Ishikawa (cell line): ENCODE measurements at regions not wholly inside any gene's neighbourhood (a gene's known extent, or its start where the extent isn't known, plus 50 kb on each side); places are given as distances from the start of the nearest gene placed in this dataset.

Experiments used
- CEBPB ChIP-seq: IDR thresholded peaks from 2 replicates; pipeline ENCODE4 v1.6.1; 2012
- CREB1 ChIP-seq: IDR thresholded peaks from 2 replicates; pipeline ENCODE4 v1.6.1; 2012; ENCODE audit warnings: low read depth
- EGR1 ChIP-seq: IDR thresholded peaks from 2 replicates; pipeline ENCODE4 v1.6.1; 2012
- EP300 ChIP-seq: IDR thresholded peaks from 2 replicates; pipeline ENCODE4 v1.6.1; 2012; ENCODE audit warnings: borderline replicate concordance
- FOXM1 ChIP-seq: IDR thresholded peaks from 2 replicates; pipeline ENCODE4 v1.6.1; 2012; ENCODE audit warnings: low read depth, borderline replicate concordance
- MAX ChIP-seq: IDR thresholded peaks from 2 replicates; pipeline ENCODE4 v1.6.1; 2012
- NFIC ChIP-seq: IDR thresholded peaks from 2 replicates; pipeline ENCODE4 v1.6.1; 2012
- RAD21 ChIP-seq: IDR thresholded peaks from 2 replicates; pipeline ENCODE4 v1.6.1; 2012; ENCODE audit warnings: low read depth
- REST ChIP-seq: IDR thresholded peaks from 2 replicates; pipeline ENCODE4 v1.6.1; 2012; ENCODE audit warnings: low read depth, mild to moderate bottlenecking
- TAF1 ChIP-seq: IDR thresholded peaks from 2 replicates; pipeline ENCODE4 v1.6.1; 2012; ENCODE audit warnings: low read depth, mild to moderate bottlenecking
- TCF12 ChIP-seq: IDR thresholded peaks from 2 replicates; pipeline ENCODE4 v1.6.1; 2012; ENCODE audit warnings: low read depth
- TEAD4 ChIP-seq: IDR thresholded peaks from 2 replicates; pipeline ENCODE4 v1.6.1; 2012
- YY1 ChIP-seq: IDR thresholded peaks from 2 replicates; pipeline ENCODE4 v1.6.1; 2012; ENCODE audit warnings: low read depth
- ZBTB7A ChIP-seq: IDR thresholded peaks from 2 replicates; pipeline ENCODE4 v1.6.1; 2012; ENCODE audit warnings: low read depth
- TF ChIP-seq, protein P1 (sequence below): IDR thresholded peaks from 2 replicates; pipeline ENCODE4 v1.6.1; 2012

- TF ChIP-seq CREB1 (no peak), EP300 (no peak), REST (no peak), CEBPB (no peak), ZBTB7A (no peak), NFIC (no peak), TEAD4 (no peak), TAF1 (no peak), TCF12 (no peak), RAD21 (no peak), YY1 (no peak), FOXM1 (no peak), EGR1 (no peak), MAX (no peak)
- TF ChIP-seq, protein P1, sequence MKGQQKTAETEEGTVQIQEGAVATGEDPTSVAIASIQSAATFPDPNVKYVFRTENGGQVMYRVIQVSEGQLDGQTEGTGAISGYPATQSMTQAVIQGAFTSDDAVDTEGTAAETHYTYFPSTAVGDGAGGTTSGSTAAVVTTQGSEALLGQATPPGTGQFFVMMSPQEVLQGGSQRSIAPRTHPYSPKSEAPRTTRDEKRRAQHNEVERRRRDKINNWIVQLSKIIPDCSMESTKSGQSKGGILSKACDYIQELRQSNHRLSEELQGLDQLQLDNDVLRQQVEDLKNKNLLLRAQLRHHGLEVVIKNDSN: no peak
Observed at GRCh38 chr7:113784316-113784715, 134.5 kb downstream of the PPP1R3A start.

DNA sequence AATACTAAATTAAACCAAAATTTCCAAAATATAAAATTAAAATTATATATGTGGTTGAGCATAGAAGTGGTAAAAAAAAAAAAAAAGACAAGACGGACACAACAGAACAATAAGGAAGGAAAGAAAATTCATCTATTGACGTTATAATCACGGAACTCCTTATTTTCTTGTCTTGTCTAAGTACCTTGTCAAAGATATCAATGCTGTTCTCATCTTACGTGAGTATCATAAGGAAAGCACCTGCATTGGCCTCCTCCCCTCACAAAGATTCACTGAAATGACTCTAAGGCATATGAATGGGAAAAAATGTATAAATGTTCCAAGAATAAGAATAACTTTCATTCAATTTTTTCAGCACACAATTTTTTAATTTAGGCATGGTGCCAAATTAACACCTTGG lies 135.4 kb downstream of the PPP1R3A start:
- TF ChIP-seq, protein P1: no peak
- TF ChIP-seq TCF12 (no peak), CEBPB (no peak), EP300 (no peak), REST (no peak), YY1 (no peak), MAX (no peak), ZBTB7A (no peak), TEAD4 (no peak), TAF1 (no peak), EGR1 (no peak)

DNA sequence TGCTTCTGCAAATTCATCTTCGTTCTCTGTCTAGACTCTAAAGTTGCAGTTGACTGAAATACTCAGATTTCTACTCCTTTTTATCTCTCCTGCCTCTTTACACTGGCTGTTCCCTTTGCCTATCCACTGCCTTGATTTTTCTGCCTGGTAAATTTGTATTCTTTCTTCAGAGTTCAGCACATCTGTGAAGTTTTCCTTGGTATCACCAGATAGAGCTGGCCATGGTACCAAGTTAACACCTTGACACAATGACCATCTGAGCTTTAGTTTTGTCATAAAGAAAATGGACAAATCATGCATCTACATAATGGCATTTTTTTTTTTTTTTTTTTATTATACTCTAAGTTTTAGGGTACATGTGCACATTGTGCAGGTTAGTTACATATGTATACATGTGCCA lies 143.0 kb downstream of the PPP1R3A start:
- TF ChIP-seq REST: peak; percentile 47; the same call in 1 of the 2 replicates
- TF ChIP-seq, protein P1: no peak
- no peak for TF ChIP-seq CREB1
- TF ChIP-seq MAX: no peak
- no peak for TF ChIP-seq ZBTB7A
- TF ChIP-seq NFIC: no peak

GRCh38 chr7:113775401-113775800 lies 143.4 kb downstream of the PPP1R3A start:
- no peak for TF ChIP-seq CREB1
- TF ChIP-seq TCF12: no peak
- no peak for TF ChIP-seq YY1
- TF ChIP-seq EGR1: no peak
- no peak for TF ChIP-seq TAF1
- TF ChIP-seq MAX: no peak
- no peak for TF ChIP-seq TEAD4
- TF ChIP-seq REST: no peak
- TF ChIP-seq, protein P1: no peak
- no peak for TF ChIP-seq EP300
- TF ChIP-seq ZBTB7A: no peak
- TF ChIP-seq CEBPB: no peak
- no peak for TF ChIP-seq FOXM1
- TF ChIP-seq RAD21: no peak
- no peak for TF ChIP-seq NFIC
